ENCODE measurements at regions not wholly inside any gene's neighbourhood (a gene's known extent, or its start where the extent isn't known, plus 50 kb on each side); places are given as distances from the start of the nearest gene placed in this dataset.

DNA sequence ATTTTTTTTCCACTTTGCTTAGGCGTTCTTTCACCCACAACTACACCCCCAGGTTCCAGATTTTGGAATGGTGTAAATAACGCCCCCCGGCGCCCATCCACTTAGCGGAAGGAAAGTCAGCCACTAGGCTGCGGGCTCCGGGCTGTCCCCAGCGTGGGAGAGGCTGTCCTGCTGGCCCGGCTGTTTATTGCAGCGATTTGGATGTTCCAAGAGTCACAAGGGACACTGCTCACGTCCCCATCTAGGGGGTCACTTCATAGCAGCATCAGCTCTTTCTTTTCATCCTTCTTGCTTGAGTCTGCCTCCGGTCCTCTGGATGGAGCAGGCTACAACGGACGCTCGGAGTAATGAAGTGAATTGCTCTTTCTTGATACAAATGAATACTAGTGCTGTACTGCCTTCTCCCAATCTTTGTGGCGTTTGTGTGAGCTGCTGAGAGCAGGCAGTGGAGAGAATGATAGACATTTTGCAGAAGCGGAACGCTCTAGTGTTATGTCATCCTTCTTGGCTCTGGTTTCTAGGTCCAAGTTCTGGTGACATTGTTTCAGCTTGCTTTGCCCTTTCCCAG, 50.7 kb upstream of the PAIP2B start:
- TF ChIP-seq RAD21 (IDR thresholded peaks at IDR 0.05; ENCODE audit: low read depth) (no peak), CREB1 (IDR thresholded peaks at IDR 0.05; ENCODE audit: low read depth) (no peak), EGR1 (IDR thresholded peaks at IDR 0.05) (no peak), EP300 (IDR thresholded peaks at IDR 0.05; ENCODE audit: borderline replicate concordance) (no peak), ZBTB7A (IDR thresholded peaks at IDR 0.05; ENCODE audit: low read depth) (no peak), TAF1 (IDR thresholded peaks at IDR 0.05; ENCODE audit: low read depth) (no peak), FOXM1 (IDR thresholded peaks at IDR 0.05; ENCODE audit: borderline replicate concordance, low read depth) (no peak), CEBPB (IDR thresholded peaks at IDR 0.05) (no peak), NFIC (IDR thresholded peaks at IDR 0.05) (no peak), TCF12 (IDR thresholded peaks at IDR 0.05; ENCODE audit: low read depth) (no peak)
